ENCODE measurements at regions not wholly inside any gene's neighbourhood (a gene's known extent, or its start where the extent isn't known, plus 50 kb on each side); places are given as distances from the start of the nearest gene placed in this dataset.

GRCh38 chr6:160926281-160927276 is 65.0 kb upstream of the MAP3K4 start:
- H3K36me3 ChIP-seq: no peaks in the 10 kb centered on the region
- no peaks in the 10 kb centered on the region for H3K27me3 ChIP-seq
- DNase-seq: no peak
- no peak overlapping the region for H3K4me3 ChIP-seq
- TF ChIP-seq POLR2A (IDR thresholded peaks at IDR 0.05) (no peak), CTCF (IDR thresholded peaks at IDR 0.05) (no peak)
- H3K9me3 ChIP-seq: no peaks in the 10 kb centered on the region
- peaks cover 0 to 7% (median 2%) of the 10 kb centered on the region in 4 donors for H3K4me1 ChIP-seq
- no peak overlapping the region for H3K27ac ChIP-seq

GRCh38 chr6:160927416-160927815 is 64.2 kb upstream of the MAP3K4 start:
- H3K27me3 ChIP-seq: no peaks in the 10 kb centered on the region
- H3K4me1 ChIP-seq: peaks cover 0 to 7% (median 2%) of the 10 kb centered on the region in 4 donors
- no peak for TF ChIP-seq POLR2A (IDR thresholded peaks at IDR 0.05)
- no peak for TF ChIP-seq CTCF (IDR thresholded peaks at IDR 0.05)
- H3K36me3 ChIP-seq: no peaks in the 10 kb centered on the region
- no peak for DNase-seq
- H3K9me3 ChIP-seq: no peaks in the 10 kb centered on the region
- H3K27ac ChIP-seq: no peak overlapping the region
- H3K4me3 ChIP-seq: no peak overlapping the region

GRCh38 chr6:160929361-160929760 is 62.2 kb upstream of the MAP3K4 start:
- peaks cover 0 to 7% (median 2%) of the 10 kb centered on the region in 4 donors for H3K4me1 ChIP-seq
- no peaks in the 10 kb centered on the region for H3K36me3 ChIP-seq
- H3K27ac ChIP-seq: no peak overlapping the region
- no peak for DNase-seq
- no peaks in the 10 kb centered on the region for H3K27me3 ChIP-seq
- H3K4me3 ChIP-seq: no peak overlapping the region
- no peaks in the 10 kb centered on the region for H3K9me3 ChIP-seq
- no peak for TF ChIP-seq POLR2A (IDR thresholded peaks at IDR 0.05)
- no peak for TF ChIP-seq CTCF (IDR thresholded peaks at IDR 0.05)

DNA sequence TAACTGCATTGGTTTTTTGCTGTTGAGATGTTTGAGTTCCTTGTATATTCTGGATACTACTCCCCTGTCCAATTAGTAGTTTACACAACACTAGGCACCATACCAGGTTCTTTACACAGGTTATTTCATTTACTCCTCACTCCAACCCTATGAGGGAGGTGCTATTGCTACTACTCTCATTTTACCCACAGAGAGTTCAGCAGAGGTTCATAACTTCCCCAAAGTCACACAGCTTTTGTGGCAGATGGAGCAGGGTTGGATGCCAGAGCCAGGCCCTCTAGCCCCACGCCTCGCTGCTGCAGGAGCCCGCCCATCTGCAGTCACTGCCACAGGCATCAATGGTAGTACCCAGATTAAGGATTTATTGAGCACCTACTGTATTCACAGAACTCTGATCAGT is 61.7 kb upstream of the MAP3K4 start:
- Histone ChIP-seq H3K9me3 (no peaks in the 10 kb centered on the region), H3K27me3 (no peaks in the 10 kb centered on the region), H3K36me3 (no peaks in the 10 kb centered on the region), H3K4me3 (no peak overlapping the region), H3K27ac (no peak overlapping the region), H3K4me1 (peaks cover 0 to 7% (median 2%) of the 10 kb centered on the region in 4 donors)
- no peak for DNase-seq
- TF ChIP-seq POLR2A (IDR thresholded peaks at IDR 0.05): no peak

DNA sequence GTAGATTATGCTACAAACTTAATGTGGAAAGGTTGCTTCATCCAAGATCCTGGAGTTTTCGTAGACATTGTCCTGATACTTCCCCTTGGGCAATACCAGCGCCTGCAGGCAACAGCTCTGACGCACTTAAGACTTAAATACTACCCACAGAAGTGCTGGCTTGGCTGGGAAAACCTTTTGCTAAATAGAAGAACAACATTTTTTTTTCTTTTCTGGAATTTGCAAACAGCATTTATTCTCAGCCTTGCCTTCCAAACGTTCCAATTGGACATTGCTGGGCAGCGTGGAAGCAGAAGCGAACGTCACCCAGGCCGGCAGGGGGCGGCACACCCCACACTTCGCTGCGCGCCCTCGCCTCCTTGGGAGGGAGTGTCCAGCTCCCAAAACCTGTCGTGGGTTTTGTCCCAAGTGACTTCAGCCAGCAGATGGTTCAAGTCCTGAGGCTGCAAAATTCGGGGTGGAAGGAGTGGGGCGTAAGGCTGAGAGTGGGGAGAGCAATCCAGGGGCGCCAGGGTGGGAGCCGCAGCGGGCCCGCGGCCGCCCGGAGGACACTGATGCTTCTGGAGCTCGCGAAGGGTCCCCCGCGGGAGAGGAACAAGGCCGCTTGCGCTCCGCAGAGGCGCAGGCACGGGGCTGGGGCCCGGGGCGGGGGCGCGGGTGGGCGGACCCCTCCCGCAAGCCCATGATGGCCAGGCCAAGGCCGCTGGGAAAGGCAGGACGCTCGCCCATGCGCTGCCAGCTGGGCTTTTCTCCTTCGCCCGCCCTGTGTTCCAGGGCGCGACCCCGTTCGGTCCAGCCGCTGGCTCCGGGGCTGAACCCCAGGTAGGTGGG is 60.8 kb upstream of the MAP3K4 start:
- Histone ChIP-seq H3K27me3 (no peaks in the 10 kb centered on the region), H3K27ac (no peak overlapping the region), H3K36me3 (no peaks in the 10 kb centered on the region), H3K9me3 (no peaks in the 10 kb centered on the region), H3K4me1 (peaks cover 0 to 7% (median 2%) of the 10 kb centered on the region in 4 donors), H3K4me3 (peak overlapping the region; percentile 6 to 53 (median 30))
- peak; percentile 21 to 80 (median 76) for DNase-seq
- TF ChIP-seq POLR2A (IDR thresholded peaks at IDR 0.05) (no peak), CTCF (IDR thresholded peaks at IDR 0.05) (peak; percentile 40 to 85 (median 78))

Data from Peyer's patch (tissue), 4 donors.